Heart right ventricle (tissue), 16 donors: ENCODE measurements at regions not wholly inside any gene's neighbourhood (a gene's known extent, or its start where the extent isn't known, plus 50 kb on each side); places are given as distances from the start of the nearest gene placed in this dataset.

Source experiments
- ATAC-seq, 8 donors: fragments of 200-7000 bp; cut with Tn5 transposase; one replicate each; pipeline ENCODE4 v1.9.1; 2020; ENCODE audit warnings: mild to moderate bottlenecking in 8 of 8, moderate library complexity in 8 of 8, moderate number of reproducible peaks in 1 of 8
- DNase-seq, 2 donors: peaks; one replicate each; pipeline ENCODE4 v3.0.0-alpha.2; 2020
- H3K27ac ChIP-seq, 10 donors: fragments of 200-600 bp; sonication (generic) in 2 of 10; one replicate each; pipeline versions ENCODE4 v1.5.0 to v1.8.0; 2020 to 2022; ENCODE audit warnings: mild to moderate bottlenecking in 3 of 10
- H3K27me3 ChIP-seq, 7 donors: fragments of 200-600 bp; one replicate each; pipeline ENCODE4 v1.8.0; 2021 to 2022; ENCODE audit warnings: mild to moderate bottlenecking in 2 of 7
- H3K36me3 ChIP-seq, 9 donors: fragments of 200-600 bp; sonication (generic) in 1 of 9; one replicate each; pipeline versions ENCODE4 v1.5.0 to v1.8.0; 2020 to 2022; ENCODE audit warnings: mild to moderate bottlenecking in 2 of 9
- H3K4me1 ChIP-seq, 9 donors: fragments of 200-600 bp; sonication (generic) in 1 of 9; one replicate each; pipeline versions ENCODE4 v1.5.0 to v1.8.0; 2020 to 2022; ENCODE audit warnings: mild to moderate bottlenecking in 4 of 9
- H3K4me3 ChIP-seq, 10 donors: fragments of 200-600 bp; sonication (generic) in 2 of 10; one replicate each; pipeline versions ENCODE4 v1.5.0 to v1.8.0; 2020 to 2022; ENCODE audit warnings: mild to moderate bottlenecking in 7 of 10, moderate library complexity in 2 of 10
- H3K9me3 ChIP-seq, 11 donors: fragments of 200-600 bp in 10 of 11; sonication (generic) in 2 of 11; one replicate each; pipeline versions ENCODE4 v1.5.0 to v1.8.0; 2013 to 2022; ENCODE audit warnings: mild to moderate bottlenecking in 2 of 11, control low read depth in 1 of 11, moderate library complexity in 1 of 11
- CTCF ChIP-seq, 9 donors: fragments of 200-600 bp; sonication (generic) in 2 of 9; IDR thresholded peaks; one replicate each; pipeline versions ENCODE4 v1.5.0 to v1.8.0; 2021 to 2022; ENCODE audit warnings: antibody characterized with exemption in 9 of 9, mild to moderate bottlenecking in 5 of 9, moderate library complexity in 1 of 9
- WGBS, 2 donors: extraction: QIAGEN DNeasy Blood & Tissue Kit; methylation state at CpG; one replicate each; pipeline ENCODE4 v1.1.7; 2013; ENCODE audit warnings: inconsistent platforms in 1 of 2; 5-methylcytosine and 5-hydroxymethylcytosine counted together
- intact Hi-C, 10 donors: fragments of 100-400 bp; cut with DNase I; formaldehyde crosslinking; loops; one replicate each; pipeline versions ENCODE4 v1.11.1 to v1.14.2; 2022
- donor health status: Arrhythmogenic right ventricular cardiomyopathy.
- donor health status: ischemic (EF 13 %, LVEDD 7.1; RV severe dilation, severe dysfunction).
- donor health status: healthy with polysubstance abuse.
- donor health status: DM: no; HTN: yes; CAD: no.
- donor health status: DM: no; HTN: no; CAD: no.
- donor health status: ischemic (EF 25% LVEDD 6.9; RV normal size, moderate dysfunction).
- donor health status: ischemic (EF 25% LVEDD 5.7; RV mildly dilated, moderate dysfunction).
- donor health status: healthy.
- donor health status: DM: yes; HTN: yes; CAD: no.
- donor health status: Ischemic cardiomyopathy.
- donor health status: ischemic (EF 35%, LVEDD 5.7; RV mildly dilated, moderate dysfunction).
- donor health status: nonischemic (EF 11% LVEDD 7.7; RV severe dilation, severe dysfunction).
- donor health status: DM: yes; HTN: yes; CAD: no.
- donor health status: PGD.
- donor health status: ischemic (EF 29% LVEDD 5.4; RV normal size, mild dysfunction).
- donor health status: nonischemic (EF 23%, LVEDD 6.1; RV moderate dilation, normal function).

DNA sequence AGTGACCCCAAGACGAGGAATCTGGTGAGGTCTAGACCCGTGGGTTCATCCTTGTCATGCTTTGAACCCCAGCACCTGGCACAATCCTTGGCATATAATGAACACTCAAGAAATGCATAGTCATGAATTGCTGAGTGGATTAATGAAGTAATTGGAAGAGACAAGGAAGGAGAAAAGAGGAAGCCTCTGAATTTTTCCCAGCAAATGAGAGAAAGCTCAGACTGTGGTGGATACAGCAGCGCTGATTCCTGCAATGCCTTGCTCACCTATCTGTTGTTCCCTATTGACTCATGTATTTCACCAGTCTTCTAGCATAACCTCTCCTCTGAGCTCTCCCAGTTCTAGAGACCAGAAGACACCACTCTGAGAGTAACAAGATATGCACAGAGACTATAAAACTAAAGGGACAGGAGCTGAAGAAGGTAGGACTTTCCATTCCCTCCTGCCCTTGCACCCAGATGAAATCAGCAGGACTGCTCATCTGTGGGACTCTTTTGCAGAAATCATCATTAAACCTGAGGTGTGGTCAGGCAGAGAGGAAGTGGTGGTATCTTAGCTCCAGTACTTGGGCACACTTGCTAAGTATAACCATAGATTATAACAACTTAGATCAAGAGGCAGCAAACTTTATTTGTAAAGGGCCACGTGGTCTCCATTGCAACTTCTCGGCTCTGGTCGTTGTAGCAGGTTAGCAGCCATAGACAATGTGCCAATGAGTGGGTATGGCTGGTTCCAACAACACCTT is 102.8 kb downstream of the MAF start:
- Histone ChIP-seq H3K4me3 (no peak overlapping the region), H3K27me3 (no peaks in the 10 kb centered on the region), H3K9me3 (peaks cover 0 to 17% (median 0%) of the 10 kb centered on the region in 11 donors), H3K4me1 (peaks cover 0 to 14% (median 0%) of the 10 kb centered on the region in 9 donors), H3K36me3 (no peaks in the 10 kb centered on the region), H3K27ac (no peak overlapping the region)
- DNase-seq = no peak
- no peak for TF ChIP-seq CTCF (IDR thresholded peaks at IDR 0.05)
- 88 to 94% methylated on average over 6 of the region's 6 CpGs for WGBS, 2 donors
- intact Hi-C loops = no loop called here
- peak in 1 of 8 donors; percentile 29 for ATAC-seq

- Histone ChIP-seq H3K9me3 (peaks cover 0 to 14% (median 0%) of the 10 kb centered on the region in 11 donors), H3K4me1 (peaks cover 0 to 14% (median 0%) of the 10 kb centered on the region in 9 donors), H3K27ac (no peak overlapping the region), H3K4me3 (no peak overlapping the region), H3K27me3 (no peaks in the 10 kb centered on the region), H3K36me3 (no peaks in the 10 kb centered on the region)
- TF ChIP-seq CTCF (IDR thresholded peaks at IDR 0.05) = no peak
- intact Hi-C loops = no loop called here
- DNase-seq (no peak), ATAC-seq (no peak)
- WGBS, 2 donors = 78 to 91% methylated on average over 2 of the region's 2 CpGs
Measured at GRCh38 chr16:79493911-79494310, 106.6 kb downstream of the MAF start.

GRCh38 chr16:79492036-79492435 is 108.5 kb downstream of the MAF start:
- no peak for ATAC-seq
- intact Hi-C loops = no loop called here
- Histone ChIP-seq H3K9me3 (peaks cover 0 to 12% (median 0%) of the 10 kb centered on the region in 11 donors), H3K4me1 (no peaks in the 10 kb centered on the region), H3K36me3 (no peaks in the 10 kb centered on the region), H3K27me3 (peaks cover 0 to 6% (median 0%) of the 10 kb centered on the region in 7 donors), H3K4me3 (no peak overlapping the region), H3K27ac (no peak overlapping the region)
- DNase-seq = no peak
- TF ChIP-seq CTCF (IDR thresholded peaks at IDR 0.05) = no peak
- WGBS, 2 donors = 81 to 89% methylated on average over 10 of the region's 10 CpGs

- H3K27me3 ChIP-seq = peaks cover 0 to 8% (median 6%) of the 10 kb centered on the region in 7 donors
- 80 to 85% methylated on average over 3 of the region's 3 CpGs for WGBS, 2 donors
- no peak for TF ChIP-seq CTCF (IDR thresholded peaks at IDR 0.05)
- no peaks in the 10 kb centered on the region for H3K9me3 ChIP-seq
- H3K36me3 ChIP-seq = no peaks in the 10 kb centered on the region
- no peak for DNase-seq
- H3K27ac ChIP-seq = no peak overlapping the region
- H3K4me1 ChIP-seq = peaks cover 0 to 16% (median 0%) of the 10 kb centered on the region in 9 donors
- ATAC-seq = no peak
- intact Hi-C loops = no loop called here
- no peak overlapping the region for H3K4me3 ChIP-seq
Measured at GRCh38 chr16:79485020-79485419, 115.5 kb downstream of the MAF start.
